ENCODE measurements at regions not wholly inside any gene's neighbourhood (a gene's known extent, or its start where the extent isn't known, plus 50 kb on each side); places are given as distances from the start of the nearest gene placed in this dataset.
"Not testable (repeated sequence)": the region's sequence is repeated elsewhere in the genome, so short reads cannot be mapped to it uniquely, and the experiment has no call there.

DNA sequence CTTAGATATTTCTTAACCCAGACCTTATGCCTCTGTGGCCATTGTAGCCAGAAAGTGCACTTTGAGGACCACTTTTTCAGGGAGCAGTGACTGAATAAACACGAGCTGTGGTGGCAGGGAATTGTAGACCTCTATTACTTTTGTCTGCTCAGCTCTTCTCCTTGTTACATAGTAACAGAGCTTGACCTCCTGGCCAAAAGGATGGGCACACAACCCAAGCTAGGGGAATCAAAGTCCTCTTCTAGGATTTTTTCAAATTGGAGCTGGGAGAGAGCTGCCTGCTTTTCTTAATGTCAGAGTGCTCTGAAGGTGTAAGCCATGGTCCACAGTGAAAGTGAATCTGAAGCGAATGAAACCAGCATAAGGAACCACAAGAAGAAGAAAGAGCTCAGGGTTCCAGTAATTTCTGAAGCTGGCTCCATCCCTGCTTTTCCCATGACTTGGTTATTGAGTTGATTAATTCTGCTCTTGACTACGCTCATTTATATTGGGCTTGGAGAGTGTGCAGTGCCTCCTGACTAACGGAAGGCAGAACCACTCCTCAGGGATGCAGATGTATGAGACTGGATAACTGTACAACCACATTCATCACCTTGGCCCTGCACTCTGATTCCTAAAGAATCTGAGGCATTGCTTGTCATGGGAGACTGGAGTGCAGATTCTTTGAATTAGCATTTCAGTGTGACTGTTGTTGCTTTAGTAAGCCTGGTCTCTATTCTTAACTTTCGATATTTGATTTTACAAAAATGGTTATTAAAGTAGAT is 60.9 kb downstream of the TLNRD1 start:
- Histone ChIP-seq H3K4me1 (ENCODE audit: insufficient read depth, low read length, poor library complexity, severe bottlenecking) (no peaks in the 10 kb centered on the region), H3K9me3 (ENCODE audit: low read length) (no peaks in the 10 kb centered on the region), H3K4me2 (ENCODE audit: low read length) (no peak overlapping the region), H2AFZ (ENCODE audit: low read length) (no peak overlapping the region), H3K27ac (ENCODE audit: low read depth, low read length, poor library complexity, severe bottlenecking) (no peak overlapping the region), H3K36me3 (ENCODE audit: insufficient read depth, low read length) (no peaks in the 10 kb centered on the region), H3K79me2 (ENCODE audit: insufficient read depth, low read depth, low read length) (no peaks in the 10 kb centered on the region), H4K20me1 (ENCODE audit: insufficient read depth, low read length) (no peaks in the 10 kb centered on the region), H3K4me3 (ENCODE audit: low read depth, low read length, poor library complexity, severe bottlenecking) (no peak overlapping the region), H3K9me2 (ENCODE audit: insufficient read depth, low read length) (no peaks in the 10 kb centered on the region)
- no TSS peak for BruUV-seq (replicated peaks)
- CTCF ChIA-PET (ENCODE audit: unreplicated experiment), result no interaction called here
- intact Hi-C loops (cut with micrococcal nuclease; ENCODE audit: unreplicated experiment), result no loop called here
- DNase-seq (ENCODE audit: low spot score), result no peak
- POLR2A ChIA-PET, result interaction anchor here (0.6 kb wide), 1 partner anchor 353 kb away, joined by 7 read pairs; no protein-coding TSS in a partner anchor
- TF ChIP-seq EZH2phosphoT487 (IDR thresholded peaks at IDR 0.05; ENCODE audit: borderline replicate concordance, low read depth, low read length), result no peak
- TF ChIP-seq, protein P1, sequence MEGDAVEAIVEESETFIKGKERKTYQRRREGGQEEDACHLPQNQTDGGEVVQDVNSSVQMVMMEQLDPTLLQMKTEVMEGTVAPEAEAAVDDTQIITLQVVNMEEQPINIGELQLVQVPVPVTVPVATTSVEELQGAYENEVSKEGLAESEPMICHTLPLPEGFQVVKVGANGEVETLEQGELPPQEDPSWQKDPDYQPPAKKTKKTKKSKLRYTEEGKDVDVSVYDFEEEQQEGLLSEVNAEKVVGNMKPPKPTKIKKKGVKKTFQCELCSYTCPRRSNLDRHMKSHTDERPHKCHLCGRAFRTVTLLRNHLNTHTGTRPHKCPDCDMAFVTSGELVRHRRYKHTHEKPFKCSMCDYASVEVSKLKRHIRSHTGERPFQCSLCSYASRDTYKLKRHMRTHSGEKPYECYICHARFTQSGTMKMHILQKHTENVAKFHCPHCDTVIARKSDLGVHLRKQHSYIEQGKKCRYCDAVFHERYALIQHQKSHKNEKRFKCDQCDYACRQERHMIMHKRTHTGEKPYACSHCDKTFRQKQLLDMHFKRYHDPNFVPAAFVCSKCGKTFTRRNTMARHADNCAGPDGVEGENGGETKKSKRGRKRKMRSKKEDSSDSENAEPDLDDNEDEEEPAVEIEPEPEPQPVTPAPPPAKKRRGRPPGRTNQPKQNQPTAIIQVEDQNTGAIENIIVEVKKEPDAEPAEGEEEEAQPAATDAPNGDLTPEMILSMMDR (conservative IDR thresholded peaks at IDR 0.05; ENCODE audit: low read length), result no peak

DNA sequence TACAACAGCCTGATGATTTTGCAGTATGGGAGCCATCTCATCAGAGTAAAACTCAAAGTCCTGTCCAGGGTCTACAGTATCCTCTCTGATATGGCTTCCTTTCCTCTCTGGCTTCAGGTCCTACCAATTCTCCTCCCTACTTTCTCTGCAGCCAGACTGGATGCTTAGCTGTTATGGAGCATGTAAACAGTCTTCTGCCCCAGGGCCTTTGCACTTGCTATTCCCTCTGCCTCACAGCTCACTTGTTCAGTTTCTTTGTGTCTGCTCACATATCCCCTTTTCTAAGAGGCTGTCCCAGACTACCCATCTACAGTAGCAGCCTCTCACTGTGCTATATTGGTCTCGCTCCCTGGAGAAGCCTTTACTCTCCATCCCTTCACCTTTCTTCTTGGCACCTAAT is 62.2 kb downstream of the TLNRD1 start:
- TF ChIP-seq, protein P1 (conservative IDR thresholded peaks at IDR 0.05; ENCODE audit: low read length), result no peak
- no peak for TF ChIP-seq EZH2phosphoT487 (IDR thresholded peaks at IDR 0.05; ENCODE audit: borderline replicate concordance, low read depth, low read length)
- CTCF ChIA-PET (ENCODE audit: unreplicated experiment), result no interaction called here
- H3K4me1 ChIP-seq (ENCODE audit: insufficient read depth, low read length, poor library complexity, severe bottlenecking), result no peaks in the 10 kb centered on the region
- POLR2A ChIA-PET, result interaction anchor here (0.5 kb wide), 1 partner anchor 1482 kb away, joined by 3 read pairs; no protein-coding TSS in a partner anchor
- no peak overlapping the region for H2AFZ ChIP-seq (ENCODE audit: low read length)
- no peaks in the 10 kb centered on the region for H3K9me2 ChIP-seq (ENCODE audit: insufficient read depth, low read length)
- no peak for DNase-seq (ENCODE audit: low spot score)
- no peak overlapping the region for H3K27ac ChIP-seq (ENCODE audit: low read depth, low read length, poor library complexity, severe bottlenecking)
- no peaks in the 10 kb centered on the region for H3K79me2 ChIP-seq (ENCODE audit: insufficient read depth, low read depth, low read length)
- intact Hi-C loops (cut with micrococcal nuclease; ENCODE audit: unreplicated experiment), result no loop called here
- H3K9me3 ChIP-seq (ENCODE audit: low read length), result no peaks in the 10 kb centered on the region
- H3K36me3 ChIP-seq (ENCODE audit: insufficient read depth, low read length), result no peaks in the 10 kb centered on the region
- H4K20me1 ChIP-seq (ENCODE audit: insufficient read depth, low read length), result no peaks in the 10 kb centered on the region
- no peak overlapping the region for H3K4me3 ChIP-seq (ENCODE audit: low read depth, low read length, poor library complexity, severe bottlenecking)
- no TSS peak for BruUV-seq (replicated peaks)
- H3K4me2 ChIP-seq (ENCODE audit: low read length), result no peak overlapping the region

DNA sequence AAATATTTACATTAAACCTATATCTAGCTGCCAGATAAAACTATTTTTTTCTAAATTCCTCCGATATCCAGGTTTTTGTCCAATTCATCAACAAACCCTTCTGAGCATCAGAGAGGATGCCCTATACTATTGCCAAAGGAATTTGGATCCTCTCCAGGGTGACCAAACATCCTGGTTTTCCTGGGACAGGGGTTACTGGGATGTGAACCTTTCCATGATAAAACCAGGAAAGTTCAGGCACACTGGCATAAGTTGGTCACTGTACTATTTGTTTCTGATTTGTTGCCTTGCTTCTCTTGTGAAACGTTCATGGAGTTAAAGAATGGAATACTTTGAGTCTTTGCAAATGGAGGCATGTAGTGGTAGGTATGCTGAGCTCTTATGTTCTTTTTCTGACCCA is 63.5 kb downstream of the TLNRD1 start:
- intact Hi-C loops (cut with micrococcal nuclease; ENCODE audit: unreplicated experiment), result no loop called here
- H2AFZ ChIP-seq (ENCODE audit: low read length), result no peak overlapping the region
- H3K9me2 ChIP-seq (ENCODE audit: insufficient read depth, low read length), result no peaks in the 10 kb centered on the region
- no peak for DNase-seq (ENCODE audit: low spot score)
- H4K20me1 ChIP-seq (ENCODE audit: insufficient read depth, low read length), result no peaks in the 10 kb centered on the region
- no peaks in the 10 kb centered on the region for H3K4me1 ChIP-seq (ENCODE audit: insufficient read depth, low read length, poor library complexity, severe bottlenecking)
- BruUV-seq (replicated peaks), result no TSS peak
- H3K79me2 ChIP-seq (ENCODE audit: insufficient read depth, low read depth, low read length), result no peaks in the 10 kb centered on the region
- POLR2A ChIA-PET, result no interaction called here
- CTCF ChIA-PET (ENCODE audit: unreplicated experiment), result no interaction called here
- H3K4me2 ChIP-seq (ENCODE audit: low read length), result no peak overlapping the region
- H3K36me3 ChIP-seq (ENCODE audit: insufficient read depth, low read length), result no peaks in the 10 kb centered on the region
- H3K4me3 ChIP-seq (ENCODE audit: low read depth, low read length, poor library complexity, severe bottlenecking), result no peak overlapping the region
- TF ChIP-seq, protein P1 (conservative IDR thresholded peaks at IDR 0.05; ENCODE audit: low read length), result no peak
- no peak for TF ChIP-seq EZH2phosphoT487 (IDR thresholded peaks at IDR 0.05; ENCODE audit: borderline replicate concordance, low read depth, low read length)
- H3K9me3 ChIP-seq (ENCODE audit: low read length), result no peaks in the 10 kb centered on the region
- H3K27ac ChIP-seq (ENCODE audit: low read depth, low read length, poor library complexity, severe bottlenecking), result no peak overlapping the region

DNA sequence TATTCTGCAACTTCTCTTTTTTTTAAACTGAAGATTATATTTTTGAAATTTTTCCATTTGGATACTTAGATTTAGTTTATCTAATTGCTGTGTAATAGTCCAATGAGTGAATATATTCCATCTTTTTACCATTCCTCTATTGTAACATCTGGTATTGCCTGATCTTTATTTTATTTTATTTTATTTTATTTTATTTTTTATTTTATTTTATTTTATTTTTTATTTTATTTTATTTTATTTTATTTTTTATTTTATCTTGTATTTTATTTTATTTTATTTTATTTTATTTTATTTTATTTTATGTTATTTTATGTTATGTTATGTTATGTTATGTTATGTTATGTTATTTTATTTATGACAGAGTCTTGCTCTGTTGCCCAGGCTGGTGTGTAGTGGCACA is 66.5 kb upstream of the CFAP161 start:
- POLR2A ChIA-PET, result not testable (repeated sequence)

More for the DNA sequence above, 66.5 kb upstream of the CFAP161 start:
- DNase-seq (ENCODE audit: low spot score); H3K9me3 ChIP-seq (ENCODE audit: low read length); H3K4me3 ChIP-seq (ENCODE audit: low read depth, low read length, poor library complexity, severe bottlenecking); H2AFZ ChIP-seq (ENCODE audit: low read length); H3K36me3 ChIP-seq (ENCODE audit: insufficient read depth, low read length); H3K4me2 ChIP-seq (ENCODE audit: low read length); BruUV-seq (replicated peaks); CTCF ChIA-PET (ENCODE audit: unreplicated experiment); intact Hi-C loops (cut with micrococcal nuclease; ENCODE audit: unreplicated experiment); H4K20me1 ChIP-seq (ENCODE audit: insufficient read depth, low read length); H3K4me1 ChIP-seq (ENCODE audit: insufficient read depth, low read length, poor library complexity, severe bottlenecking); H3K9me2 ChIP-seq (ENCODE audit: insufficient read depth, low read length); H3K27ac ChIP-seq (ENCODE audit: low read depth, low read length, poor library complexity, severe bottlenecking); H3K79me2 ChIP-seq (ENCODE audit: insufficient read depth, low read depth, low read length): not testable (repeated sequence)
